ENCODE measurements at regions not wholly inside any gene's neighbourhood (a gene's known extent, or its start where the extent isn't known, plus 50 kb on each side); places are given as distances from the start of the nearest gene placed in this dataset.

DNA sequence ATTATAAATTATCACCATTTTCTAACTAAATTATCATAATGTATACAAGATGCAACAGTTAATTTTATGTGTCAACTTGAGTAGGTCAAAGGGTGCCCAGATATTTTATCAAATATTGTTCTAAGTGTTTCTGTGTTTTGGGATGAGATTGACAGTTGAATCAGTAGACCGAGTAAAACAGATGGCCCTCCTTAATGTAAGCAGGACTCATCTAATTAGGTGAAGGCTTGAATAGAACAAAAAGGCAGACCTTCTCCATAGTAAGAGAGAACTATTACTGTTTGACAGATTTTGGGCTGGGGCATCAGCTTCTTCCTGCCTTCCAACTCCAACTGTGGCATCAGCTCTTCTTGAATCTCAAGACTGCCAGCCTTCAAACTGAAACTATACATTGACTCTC, 185.8 kb downstream of the TRAM1L1 start (continued):
- TF ChIP-seq, protein P1, sequence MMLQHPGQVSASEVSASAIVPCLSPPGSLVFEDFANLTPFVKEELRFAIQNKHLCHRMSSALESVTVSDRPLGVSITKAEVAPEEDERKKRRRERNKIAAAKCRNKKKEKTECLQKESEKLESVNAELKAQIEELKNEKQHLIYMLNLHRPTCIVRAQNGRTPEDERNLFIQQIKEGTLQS (CRISPR knock-in tag; IDR thresholded peaks at IDR 0.05), result no peak
- TF ChIP-seq GFI1 (CRISPR knock-in tag; IDR thresholded peaks at IDR 0.05; ENCODE audit: borderline replicate concordance) (no peak), THAP11 (CRISPR knock-in tag; IDR thresholded peaks at IDR 0.05) (no peak), MEIS2 (CRISPR knock-in tag; IDR thresholded peaks at IDR 0.05) (no peak), PBX3 (CRISPR knock-in tag; IDR thresholded peaks at IDR 0.05; ENCODE audit: borderline replicate concordance) (no peak), ZNF850 (CRISPR knock-in tag; conservative IDR thresholded peaks at IDR 0.05) (no peak), XRCC5 (optimal IDR thresholded peaks at IDR 0.05; ENCODE audit: low read length) (no peak), ZNF180 (CRISPR knock-in tag; IDR thresholded peaks at IDR 0.05; ENCODE audit: borderline replicate concordance, low read depth) (no peak), CTCF (CRISPR knock-in tag; IDR thresholded peaks at IDR 0.05) (no peak)

DNA sequence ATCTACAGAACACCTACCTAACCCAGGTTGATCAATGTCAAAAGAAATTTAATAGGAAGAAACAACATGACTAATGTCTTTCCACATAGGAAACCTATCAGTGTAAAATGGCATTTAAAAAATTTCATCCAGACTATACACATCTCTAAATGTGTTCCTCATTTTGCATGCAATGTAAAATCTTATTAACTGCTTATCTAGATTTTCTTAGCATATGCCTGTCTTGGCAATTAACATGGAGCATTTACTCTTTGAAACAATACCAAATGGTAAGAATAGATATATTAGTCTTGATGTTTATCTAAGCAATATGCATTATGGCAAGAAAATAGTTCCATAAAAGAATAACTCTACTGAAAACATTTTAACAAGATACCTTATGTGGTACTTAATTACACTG, 199.8 kb downstream of the TRAM1L1 start:
- H4K20me1 ChIP-seq (ENCODE audit: insufficient read depth, low read length), result no peaks in the 10 kb centered on the region
- DNase-seq (ENCODE audit: low spot score) (no peak), FAIRE-seq (no peak), ATAC-seq (no peak)
- POLR2A ChIA-PET, result no interaction called here
- in situ Hi-C loops (cut with HindIII; ENCODE audit: extremely low pct_ligation_motif_present, low pct_unique_long_range_greater_than_20kb) (no loop called here), intact Hi-C loops (cut with micrococcal nuclease; ENCODE audit: unreplicated experiment) (no loop called here)
- no peaks in the 10 kb centered on the region for H3K4me1 ChIP-seq (ENCODE audit: insufficient read depth, low read length)
- no peaks in the 10 kb centered on the region for H3K9me3 ChIP-seq (ENCODE audit: low read length)
- H2AFZ ChIP-seq (ENCODE audit: low read length), result no peak overlapping the region
- TF ChIP-seq THYN1 (CRISPR knock-in tag; IDR thresholded peaks at IDR 0.05; ENCODE audit: borderline replicate concordance, low read depth) (no peak), FOXM1 (CRISPR knock-in tag; IDR thresholded peaks at IDR 0.05) (no peak), ZNF737 (CRISPR knock-in tag; IDR thresholded peaks at IDR 0.05; ENCODE audit: borderline replicate concordance) (no peak), NFE2 (CRISPR knock-in tag; IDR thresholded peaks at IDR 0.05) (no peak), SETDB1 (CRISPR knock-in tag; IDR thresholded peaks at IDR 0.05; ENCODE audit: borderline replicate concordance) (no peak)
- TF ChIP-seq, protein P2, sequence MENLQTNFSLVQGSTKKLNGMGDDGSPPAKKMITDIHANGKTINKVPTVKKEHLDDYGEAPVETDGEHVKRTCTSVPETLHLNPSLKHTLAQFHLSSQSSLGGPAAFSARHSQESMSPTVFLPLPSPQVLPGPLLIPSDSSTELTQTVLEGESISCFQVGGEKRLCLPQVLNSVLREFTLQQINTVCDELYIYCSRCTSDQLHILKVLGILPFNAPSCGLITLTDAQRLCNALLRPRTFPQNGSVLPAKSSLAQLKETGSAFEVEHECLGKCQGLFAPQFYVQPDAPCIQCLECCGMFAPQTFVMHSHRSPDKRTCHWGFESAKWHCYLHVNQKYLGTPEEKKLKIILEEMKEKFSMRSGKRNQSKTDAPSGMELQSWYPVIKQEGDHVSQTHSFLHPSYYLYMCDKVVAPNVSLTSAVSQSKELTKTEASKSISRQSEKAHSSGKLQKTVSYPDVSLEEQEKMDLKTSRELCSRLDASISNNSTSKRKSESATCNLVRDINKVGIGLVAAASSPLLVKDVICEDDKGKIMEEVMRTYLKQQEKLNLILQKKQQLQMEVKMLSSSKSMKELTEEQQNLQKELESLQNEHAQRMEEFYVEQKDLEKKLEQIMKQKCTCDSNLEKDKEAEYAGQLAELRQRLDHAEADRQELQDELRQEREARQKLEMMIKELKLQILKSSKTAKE (CRISPR knock-in tag; IDR thresholded peaks at IDR 0.05; ENCODE audit: borderline replicate concordance), result no peak
- BruUV-seq (replicated peaks), result no TSS peak
- H3K27ac ChIP-seq (ENCODE audit: extremely low read length, insufficient read depth, low read length), result no peak overlapping the region
- no peaks in the 10 kb centered on the region for H3K36me3 ChIP-seq (replicated peaks in 1 of 2; ENCODE audit: control insufficient read depth in 1 of 2, insufficient read depth in 2 of 2, low read length in 2 of 2)
- no peak overlapping the region for H3K4me2 ChIP-seq (ENCODE audit: low read depth, low read length)
- H3K79me2 ChIP-seq (ENCODE audit: insufficient read depth, low read length), result no peaks in the 10 kb centered on the region
- H3K4me3 ChIP-seq (replicated peaks in 1 of 3; ENCODE audit: insufficient read depth in 1 of 3, low read depth in 2 of 3, low read length in 3 of 3), result no peak overlapping the region
- CTCF ChIA-PET (ENCODE audit: low intra/inter-chr PET ratio, low total read pairs), result no interaction called here
- H3K9ac ChIP-seq (ENCODE audit: insufficient read depth, low read depth, low read length), result no peak overlapping the region
- H3K27me3 ChIP-seq (ENCODE audit: control insufficient read depth in 1 of 2, insufficient read depth in 2 of 2, low read length in 2 of 2), result no peaks in the 10 kb centered on the region

All from HepG2 (cell line).